ENCODE measurements at regions not wholly inside any gene's neighbourhood (a gene's known extent, or its start where the extent isn't known, plus 50 kb on each side); places are given as distances from the start of the nearest gene placed in this dataset.

GRCh38 chr12:91654087-91654486, 471.5 kb upstream of the DCN start:
- Histone ChIP-seq H3K4me3 (ENCODE audit: insufficient read depth, low read length, poor library complexity, severe bottlenecking) (no peak overlapping the region), H3K27ac (ENCODE audit: low read depth, low read length) (no peak overlapping the region), H4K20me1 (ENCODE audit: low read depth, low read length) (no peaks in the 10 kb centered on the region), H3K4me2 (ENCODE audit: low read depth, low read length, poor library complexity, severe bottlenecking) (no peak overlapping the region), H3K79me2 (ENCODE audit: insufficient read depth, low read length) (no peaks in the 10 kb centered on the region), H3K9ac (ENCODE audit: low read length) (no peak overlapping the region), H3F3A (ENCODE audit: insufficient read depth) (no peaks in the 10 kb centered on the region), H2AFZ (ENCODE audit: low read depth, low read length, severe bottlenecking) (no peak overlapping the region), H3K36me3 (ENCODE audit: low read length) (no peaks in the 10 kb centered on the region), H3K9me2 (replicated peaks; ENCODE audit: insufficient read depth, low read length) (no peaks in the 10 kb centered on the region), H3K9me3 (ENCODE audit: insufficient read depth, low read length) (no peaks in the 10 kb centered on the region), H3K27me3 (ENCODE audit: low read length) (no peaks in the 10 kb centered on the region)
- TF ChIP-seq CTCF (IDR thresholded peaks at IDR 0.05; ENCODE audit: insufficient read depth, low read length, poor library complexity, severe bottlenecking) (no peak), EZH2phosphoT487 (conservative IDR thresholded peaks at IDR 0.05; ENCODE audit: low read length) (no peak)

GRCh38 chr12:91651728-91652127, 469.1 kb upstream of the DCN start:
- TF ChIP-seq EZH2phosphoT487 (conservative IDR thresholded peaks at IDR 0.05; ENCODE audit: low read length) (no peak), CTCF (IDR thresholded peaks at IDR 0.05; ENCODE audit: insufficient read depth, low read length, poor library complexity, severe bottlenecking) (no peak)
- H3K9ac ChIP-seq (ENCODE audit: low read length): no peak overlapping the region
- H3K27me3 ChIP-seq (ENCODE audit: low read length): no peaks in the 10 kb centered on the region
- no peaks in the 10 kb centered on the region for H3F3A ChIP-seq (ENCODE audit: insufficient read depth)
- H3K27ac ChIP-seq (ENCODE audit: low read depth, low read length): no peak overlapping the region
- H3K4me2 ChIP-seq (ENCODE audit: low read depth, low read length, poor library complexity, severe bottlenecking): no peak overlapping the region
- H4K20me1 ChIP-seq (ENCODE audit: low read depth, low read length): no peaks in the 10 kb centered on the region
- no peaks in the 10 kb centered on the region for H3K9me3 ChIP-seq (ENCODE audit: insufficient read depth, low read length)
- no peaks in the 10 kb centered on the region for H3K9me2 ChIP-seq (replicated peaks; ENCODE audit: insufficient read depth, low read length)
- H3K36me3 ChIP-seq (ENCODE audit: low read length): no peaks in the 10 kb centered on the region
- no peak overlapping the region for H2AFZ ChIP-seq (ENCODE audit: low read depth, low read length, severe bottlenecking)
- no peak overlapping the region for H3K4me3 ChIP-seq (ENCODE audit: insufficient read depth, low read length, poor library complexity, severe bottlenecking)
- H3K79me2 ChIP-seq (ENCODE audit: insufficient read depth, low read length): no peaks in the 10 kb centered on the region

- Histone ChIP-seq H3K4me3 (ENCODE audit: insufficient read depth, low read length, poor library complexity, severe bottlenecking) (no peak overlapping the region), H3K36me3 (ENCODE audit: low read length) (no peaks in the 10 kb centered on the region), H3K27ac (ENCODE audit: low read depth, low read length) (no peak overlapping the region), H3K9me3 (ENCODE audit: insufficient read depth, low read length) (no peaks in the 10 kb centered on the region), H2AFZ (ENCODE audit: low read depth, low read length, severe bottlenecking) (no peak overlapping the region), H3K27me3 (ENCODE audit: low read length) (no peaks in the 10 kb centered on the region), H3K9ac (ENCODE audit: low read length) (no peak overlapping the region), H4K20me1 (ENCODE audit: low read depth, low read length) (no peaks in the 10 kb centered on the region), H3F3A (ENCODE audit: insufficient read depth) (no peaks in the 10 kb centered on the region), H3K9me2 (replicated peaks; ENCODE audit: insufficient read depth, low read length) (no peaks in the 10 kb centered on the region), H3K4me2 (ENCODE audit: low read depth, low read length, poor library complexity, severe bottlenecking) (no peak overlapping the region), H3K79me2 (ENCODE audit: insufficient read depth, low read length) (no peaks in the 10 kb centered on the region)
- no peak for TF ChIP-seq CTCF (IDR thresholded peaks at IDR 0.05; ENCODE audit: insufficient read depth, low read length, poor library complexity, severe bottlenecking)
- no peak for TF ChIP-seq EZH2phosphoT487 (conservative IDR thresholded peaks at IDR 0.05; ENCODE audit: low read length)
Observed at GRCh38 chr12:91643763-91644162, 461.1 kb upstream of the DCN start.

GRCh38 chr12:91640021-91640420, 457.4 kb upstream of the DCN start:
- Histone ChIP-seq H3K36me3 (ENCODE audit: low read length) (no peaks in the 10 kb centered on the region), H3K4me2 (ENCODE audit: low read depth, low read length, poor library complexity, severe bottlenecking) (no peak overlapping the region), H3K27me3 (ENCODE audit: low read length) (no peaks in the 10 kb centered on the region), H3K9me2 (replicated peaks; ENCODE audit: insufficient read depth, low read length) (no peaks in the 10 kb centered on the region), H3F3A (ENCODE audit: insufficient read depth) (no peaks in the 10 kb centered on the region), H3K4me3 (ENCODE audit: insufficient read depth, low read length, poor library complexity, severe bottlenecking) (no peak overlapping the region), H3K9ac (ENCODE audit: low read length) (no peak overlapping the region), H3K9me3 (ENCODE audit: insufficient read depth, low read length) (no peaks in the 10 kb centered on the region), H2AFZ (ENCODE audit: low read depth, low read length, severe bottlenecking) (no peak overlapping the region), H4K20me1 (ENCODE audit: low read depth, low read length) (no peaks in the 10 kb centered on the region), H3K79me2 (ENCODE audit: insufficient read depth, low read length) (no peaks in the 10 kb centered on the region), H3K27ac (ENCODE audit: low read depth, low read length) (no peak overlapping the region)
- TF ChIP-seq EZH2phosphoT487 (conservative IDR thresholded peaks at IDR 0.05; ENCODE audit: low read length): no peak
- TF ChIP-seq CTCF (IDR thresholded peaks at IDR 0.05; ENCODE audit: insufficient read depth, low read length, poor library complexity, severe bottlenecking): no peak

All from SU-DHL-6 (cell line).